GM23338 (cell line): ENCODE measurements at regions not wholly inside any gene's neighbourhood (a gene's known extent, or its start where the extent isn't known, plus 50 kb on each side); places are given as distances from the start of the nearest gene placed in this dataset.
A peak's percentile ranks its signal among the peaks of the same experiment; 100 is the strongest.

Source experiments
- ATAC-seq: fragments of 200-7000 bp; cut with Tn5 transposase; 3 replicates; pipeline ENCODE4 v1.9.1; 2020
- DNase-seq: peaks from one replicate; pipeline ENCODE4 v3.0.0-alpha.2; 2015; ENCODE audit warnings: low spot score
- H2AFZ ChIP-seq: fragments of 200-600 bp; sonication (generic); 2 replicates; pipeline ENCODE4 v1.8.0; 2016; ENCODE audit warnings: antibody characterized with exemption, mild to moderate bottlenecking, moderate library complexity
- H3F3A ChIP-seq: fragments of 200-600 bp; sonication (generic); replicated peaks from 2 replicates; pipeline ENCODE4 v1.8.0; 2017; ENCODE audit warnings: antibody characterized with exemption, mixed run types, low read depth
- H3K27ac ChIP-seq: fragments of 200-600 bp; sonication (generic); 2 replicates; pipeline ENCODE4 v1.6.1; 2016; ENCODE audit warnings: low read depth
- H3K27me3 ChIP-seq: fragments of 200-600 bp; sonication (generic); 2 replicates; pipeline ENCODE4 v1.8.0; 2016; ENCODE audit warnings: mild to moderate bottlenecking, mixed run types, moderate library complexity; ENCODE audit not compliant: insufficient read depth
- H3K36me3 ChIP-seq: fragments of 200-600 bp; sonication (generic); 2 replicates; pipeline ENCODE4 v1.8.0; 2016; ENCODE audit warnings: mild to moderate bottlenecking; ENCODE audit not compliant: insufficient read depth
- H3K4me1 ChIP-seq: fragments of 200-600 bp; sonication (generic); 2 replicates; pipeline ENCODE4 v1.8.0; 2016; ENCODE audit warnings: mild to moderate bottlenecking, moderate library complexity; ENCODE audit not compliant: insufficient read depth
- H3K4me2 ChIP-seq: fragments of 200-600 bp; sonication (generic); 2 replicates; pipeline ENCODE4 v1.7.1; 2017; ENCODE audit warnings: mixed run types
- H3K4me3 ChIP-seq: fragments of 200-600 bp; sonication (generic); 2 replicates; pipeline ENCODE4 v1.6.1; 2016; ENCODE audit warnings: mixed run types
- H3K79me2 ChIP-seq: fragments of 200-600 bp; sonication (generic); replicated peaks from 2 replicates; pipeline ENCODE4 v1.8.0; 2017; ENCODE audit warnings: mild to moderate bottlenecking; ENCODE audit not compliant: insufficient read depth
- H3K9me2 ChIP-seq: fragments of 200-600 bp; sonication (generic); 2 replicates; pipeline ENCODE4 v1.8.0; 2017; ENCODE audit not compliant: insufficient read depth
- H4K20me1 ChIP-seq: fragments of 200-600 bp; sonication (generic); replicated peaks from 2 replicates; pipeline ENCODE4 v1.8.0; 2017; ENCODE audit warnings: mild to moderate bottlenecking; ENCODE audit not compliant: insufficient read depth
- H3K27ac Mint-ChIP-seq: 2 replicates; pipeline ENCODE4 v1.8.0; 2020; ENCODE audit warnings: inconsistent platforms, mild to moderate bottlenecking, moderate library complexity, mixed read lengths
- H3K27me3 Mint-ChIP-seq: 3 replicates; pipeline ENCODE4 v1.8.0; 2022; ENCODE audit warnings: low read depth, mild to moderate bottlenecking, moderate library complexity, mixed read lengths, inconsistent platforms; ENCODE audit not compliant: insufficient read depth, poor library complexity
- H3K36me3 Mint-ChIP-seq: 3 replicates; pipeline ENCODE4 v1.8.0; 2021; ENCODE audit warnings: low read depth, mild to moderate bottlenecking, inconsistent platforms, moderate library complexity, mixed read lengths
- H3K4me1 Mint-ChIP-seq: 3 replicates; pipeline ENCODE4 v1.8.0; 2020; ENCODE audit warnings: mild to moderate bottlenecking, inconsistent platforms, mixed read lengths
- H3K4me3 Mint-ChIP-seq: 3 replicates; pipeline ENCODE4 v1.8.0; 2021; ENCODE audit warnings: moderate library complexity, mild to moderate bottlenecking, inconsistent platforms, mixed read lengths
- H3K9me3 Mint-ChIP-seq: 3 replicates; pipeline ENCODE4 v1.8.0; 2020; ENCODE audit warnings: moderate library complexity, mild to moderate bottlenecking, inconsistent platforms, mixed read lengths
- CREB1 ChIP-seq: fragments of 250-450 bp; sonication (Bioruptor Pico); IDR thresholded peaks from 2 replicates; pipeline ENCODE4 v1.5.0; 2020; ENCODE audit warnings: low read depth, mild to moderate bottlenecking, moderate library complexity
- EZH2 ChIP-seq: fragments of 200-600 bp; sonication (generic); IDR thresholded peaks from one replicate; pipeline ENCODE4 v1.8.0; 2017; ENCODE audit warnings: antibody characterized with exemption, mild to moderate bottlenecking, low read depth; ENCODE audit not compliant: unreplicated experiment
- EZH2phosphoT487 ChIP-seq: fragments of 200-600 bp; sonication (generic); IDR thresholded peaks from one replicate; pipeline ENCODE4 v1.8.1; 2018; ENCODE audit warnings: antibody characterized with exemption; ENCODE audit not compliant: unreplicated experiment
- JUNB ChIP-seq: IDR thresholded peaks from one replicate; pipeline ENCODE4 v1.6.1; 2016; ENCODE audit warnings: antibody characterized with exemption; ENCODE audit not compliant: unreplicated experiment
- NANOG ChIP-seq: IDR thresholded peaks from 2 replicates; pipeline ENCODE4 v1.6.1; 2016; ENCODE audit warnings: antibody characterized with exemption, borderline replicate concordance
- ZNF331 ChIP-seq: fragments of 250-450 bp; sonication (Bioruptor Pico); IDR thresholded peaks from 2 replicates; pipeline ENCODE4 v1.5.0; 2020; ENCODE audit warnings: low read depth, mild to moderate bottlenecking, moderate library complexity
- TF ChIP-seq, protein P1 (sequence below): fragments of 250-450 bp; sonication (Bioruptor Pico); IDR thresholded peaks from 2 replicates; pipeline ENCODE4 v1.5.0; 2020; ENCODE audit warnings: mild to moderate bottlenecking, moderate library complexity
- TF ChIP-seq, protein P2 (sequence below): IDR thresholded peaks from 2 replicates; pipeline ENCODE4 v1.6.1; 2016; ENCODE audit warnings: antibody characterized with exemption
- TF ChIP-seq, protein P3 (sequence below), 2 experiments: fragments of 200-600 bp in 1 of 2; sonication (generic) in 1 of 2; conservative IDR thresholded peaks; 2 replicates each; pipeline versions ENCODE4 v1.5.1 to v1.6.1; 2016 to 2017; ENCODE audit warnings: antibody characterized with exemption in 2 of 2, low read depth in 2 of 2, mild to moderate bottlenecking in 2 of 2, moderate library complexity in 1 of 2

DNA sequence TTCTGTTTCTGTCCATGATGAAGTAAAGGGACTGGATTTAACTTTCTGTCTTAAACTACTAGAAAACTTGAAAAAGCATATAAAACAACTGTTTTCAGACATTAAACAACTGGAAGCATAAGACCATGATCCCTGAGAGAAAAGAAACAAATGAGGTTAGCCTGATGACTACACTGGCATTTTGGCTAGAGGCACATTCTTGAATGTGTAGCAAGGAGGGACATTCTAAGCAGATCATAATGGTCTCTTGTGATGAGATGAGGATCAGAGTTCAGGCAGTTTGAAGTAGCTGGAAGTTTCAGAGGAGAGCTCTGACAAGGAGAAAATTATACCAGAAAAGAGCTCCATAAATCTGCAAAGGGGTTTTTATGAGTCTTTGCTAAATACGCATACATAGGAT lies 75.4 kb downstream of the AASDHPPT start (continued):
- TF ChIP-seq, protein P1, sequence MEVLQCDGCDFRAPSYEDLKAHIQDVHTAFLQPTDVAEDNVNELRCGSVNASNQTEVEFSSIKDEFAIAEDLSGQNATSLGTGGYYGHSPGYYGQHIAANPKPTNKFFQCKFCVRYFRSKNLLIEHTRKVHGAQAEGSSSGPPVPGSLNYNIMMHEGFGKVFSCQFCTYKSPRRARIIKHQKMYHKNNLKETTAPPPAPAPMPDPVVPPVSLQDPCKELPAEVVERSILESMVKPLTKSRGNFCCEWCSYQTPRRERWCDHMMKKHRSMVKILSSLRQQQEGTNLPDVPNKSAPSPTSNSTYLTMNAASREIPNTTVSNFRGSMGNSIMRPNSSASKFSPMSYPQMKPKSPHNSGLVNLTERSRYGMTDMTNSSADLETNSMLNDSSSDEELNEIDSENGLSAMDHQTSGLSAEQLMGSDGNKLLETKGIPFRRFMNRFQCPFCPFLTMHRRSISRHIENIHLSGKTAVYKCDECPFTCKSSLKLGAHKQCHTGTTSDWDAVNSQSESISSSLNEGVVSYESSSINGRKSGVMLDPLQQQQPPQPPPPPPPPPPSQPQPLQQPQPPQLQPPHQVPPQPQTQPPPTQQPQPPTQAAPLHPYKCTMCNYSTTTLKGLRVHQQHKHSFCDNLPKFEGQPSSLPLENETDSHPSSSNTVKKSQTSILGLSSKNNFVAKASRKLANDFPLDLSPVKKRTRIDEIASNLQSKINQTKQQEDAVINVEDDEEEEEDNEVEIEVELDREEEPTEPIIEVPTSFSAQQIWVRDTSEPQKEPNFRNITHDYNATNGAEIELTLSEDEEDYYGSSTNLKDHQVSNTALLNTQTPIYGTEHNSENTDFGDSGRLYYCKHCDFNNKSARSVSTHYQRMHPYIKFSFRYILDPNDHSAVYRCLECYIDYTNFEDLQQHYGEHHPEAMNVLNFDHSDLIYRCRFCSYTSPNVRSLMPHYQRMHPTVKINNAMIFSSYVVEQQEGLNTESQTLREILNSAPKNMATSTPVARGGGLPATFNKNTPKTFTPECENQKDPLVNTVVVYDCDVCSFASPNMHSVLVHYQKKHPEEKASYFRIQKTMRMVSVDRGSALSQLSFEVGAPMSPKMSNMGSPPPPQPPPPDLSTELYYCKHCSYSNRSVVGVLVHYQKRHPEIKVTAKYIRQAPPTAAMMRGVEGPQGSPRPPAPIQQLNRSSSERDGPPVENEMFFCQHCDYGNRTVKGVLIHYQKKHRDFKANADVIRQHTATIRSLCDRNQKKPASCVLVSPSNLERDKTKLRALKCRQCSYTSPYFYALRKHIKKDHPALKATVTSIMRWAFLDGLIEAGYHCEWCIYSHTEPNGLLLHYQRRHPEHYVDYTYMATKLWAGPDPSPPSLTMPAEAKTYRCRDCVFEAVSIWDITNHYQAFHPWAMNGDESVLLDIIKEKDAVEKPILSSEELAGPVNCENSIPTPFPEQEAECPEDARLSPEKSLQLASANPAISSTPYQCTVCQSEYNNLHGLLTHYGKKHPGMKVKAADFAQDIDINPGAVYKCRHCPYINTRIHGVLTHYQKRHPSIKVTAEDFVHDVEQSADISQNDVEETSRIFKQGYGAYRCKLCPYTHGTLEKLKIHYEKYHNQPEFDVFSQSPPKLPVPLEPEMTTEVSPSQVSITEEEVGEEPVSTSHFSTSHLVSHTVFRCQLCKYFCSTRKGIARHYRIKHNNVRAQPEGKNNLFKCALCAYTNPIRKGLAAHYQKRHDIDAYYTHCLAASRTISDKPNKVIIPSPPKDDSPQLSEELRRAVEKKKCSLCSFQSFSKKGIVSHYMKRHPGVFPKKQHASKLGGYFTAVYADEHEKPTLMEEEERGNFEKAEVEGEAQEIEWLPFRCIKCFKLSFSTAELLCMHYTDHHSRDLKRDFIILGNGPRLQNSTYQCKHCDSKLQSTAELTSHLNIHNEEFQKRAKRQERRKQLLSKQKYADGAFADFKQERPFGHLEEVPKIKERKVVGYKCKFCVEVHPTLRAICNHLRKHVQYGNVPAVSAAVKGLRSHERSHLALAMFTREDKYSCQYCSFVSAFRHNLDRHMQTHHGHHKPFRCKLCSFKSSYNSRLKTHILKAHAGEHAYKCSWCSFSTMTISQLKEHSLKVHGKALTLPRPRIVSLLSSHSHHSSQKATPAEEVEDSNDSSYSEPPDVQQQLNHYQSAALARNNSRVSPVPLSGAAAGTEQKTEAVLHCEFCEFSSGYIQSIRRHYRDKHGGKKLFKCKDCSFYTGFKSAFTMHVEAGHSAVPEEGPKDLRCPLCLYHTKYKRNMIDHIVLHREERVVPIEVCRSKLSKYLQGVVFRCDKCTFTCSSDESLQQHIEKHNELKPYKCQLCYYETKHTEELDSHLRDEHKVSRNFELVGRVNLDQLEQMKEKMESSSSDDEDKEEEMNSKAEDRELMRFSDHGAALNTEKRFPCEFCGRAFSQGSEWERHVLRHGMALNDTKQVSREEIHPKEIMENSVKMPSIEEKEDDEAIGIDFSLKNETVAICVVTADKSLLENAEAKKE = no peak
- no peak for TF ChIP-seq CREB1 (CRISPR knock-in tag)
- TF ChIP-seq JUNB = no peak

DNA sequence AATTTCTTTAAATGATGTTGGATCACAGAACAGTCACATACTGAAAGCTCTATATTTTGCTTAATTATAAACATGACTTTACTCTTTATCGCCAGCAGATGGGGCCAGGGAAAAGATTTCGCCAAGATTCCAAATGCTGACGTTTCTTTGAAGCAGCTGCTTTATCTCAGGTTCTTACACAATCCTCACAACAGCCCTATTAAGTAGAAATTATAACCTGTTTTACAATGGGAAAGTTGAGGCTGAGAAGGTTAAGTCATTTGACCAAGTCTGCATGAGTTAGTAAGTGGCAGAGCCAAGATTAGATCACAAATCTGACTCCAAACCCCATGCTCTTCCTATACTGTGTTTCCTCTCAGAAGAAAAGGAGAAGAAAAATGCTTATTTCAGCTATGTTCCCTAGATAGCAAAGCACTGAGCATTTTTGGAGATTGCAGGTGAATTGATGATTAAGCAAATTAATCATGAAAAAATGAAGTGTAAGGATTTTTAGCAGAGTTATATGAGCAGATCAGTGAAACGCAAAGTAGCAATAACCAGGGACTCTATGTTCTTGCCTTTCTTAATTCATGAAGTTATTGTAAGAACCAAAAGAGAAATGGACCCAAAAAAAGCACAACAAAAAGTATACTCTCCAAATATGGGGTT lies 79.0 kb downstream of the AASDHPPT start:
- H3K27me3 Mint-ChIP-seq = no peaks in the 10 kb centered on the region
- H2AFZ ChIP-seq = no peak overlapping the region

More for the DNA sequence above, 79.0 kb downstream of the AASDHPPT start:
- peaks cover 2% of the 10 kb centered on the region; the same call in 1 of the 2 replicates for H3K9me2 ChIP-seq
- no peak overlapping the region for H3K4me2 ChIP-seq
- Mint-ChIP-seq H3K36me3 (peaks cover 3% of the 10 kb centered on the region; the same call in 1 of the 3 replicates), H3K9me3 (peaks cover under 1% of the 10 kb centered on the region; the same call in 1 of the 3 replicates), H3K4me3 (no peak overlapping the region), H3K4me1 (no peaks in the 10 kb centered on the region), H3K27ac (no peak overlapping the region)
- H3K36me3 ChIP-seq = no peaks in the 10 kb centered on the region
- no peaks in the 10 kb centered on the region for H3K27me3 ChIP-seq
- peak; percentile 72 for DNase-seq
- H4K20me1 ChIP-seq = no peaks in the 10 kb centered on the region
- H3K79me2 ChIP-seq = no peaks in the 10 kb centered on the region
- no peaks in the 10 kb centered on the region for H3K4me1 ChIP-seq
- no peak overlapping the region for H3K4me3 ChIP-seq
- peak; percentile 61 for ATAC-seq
- no peak overlapping the region for H3K27ac ChIP-seq
- H3F3A ChIP-seq = no peaks in the 10 kb centered on the region
- TF ChIP-seq NANOG = no peak
- no peak for TF ChIP-seq ZNF331 (CRISPR knock-in tag)
- TF ChIP-seq, protein P2, sequence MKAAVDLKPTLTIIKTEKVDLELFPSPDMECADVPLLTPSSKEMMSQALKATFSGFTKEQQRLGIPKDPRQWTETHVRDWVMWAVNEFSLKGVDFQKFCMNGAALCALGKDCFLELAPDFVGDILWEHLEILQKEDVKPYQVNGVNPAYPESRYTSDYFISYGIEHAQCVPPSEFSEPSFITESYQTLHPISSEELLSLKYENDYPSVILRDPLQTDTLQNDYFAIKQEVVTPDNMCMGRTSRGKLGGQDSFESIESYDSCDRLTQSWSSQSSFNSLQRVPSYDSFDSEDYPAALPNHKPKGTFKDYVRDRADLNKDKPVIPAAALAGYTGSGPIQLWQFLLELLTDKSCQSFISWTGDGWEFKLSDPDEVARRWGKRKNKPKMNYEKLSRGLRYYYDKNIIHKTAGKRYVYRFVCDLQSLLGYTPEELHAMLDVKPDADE = no peak
- TF ChIP-seq CREB1 (CRISPR knock-in tag) = no peak
- no peak for TF ChIP-seq EZH2
- TF ChIP-seq, protein P3, sequence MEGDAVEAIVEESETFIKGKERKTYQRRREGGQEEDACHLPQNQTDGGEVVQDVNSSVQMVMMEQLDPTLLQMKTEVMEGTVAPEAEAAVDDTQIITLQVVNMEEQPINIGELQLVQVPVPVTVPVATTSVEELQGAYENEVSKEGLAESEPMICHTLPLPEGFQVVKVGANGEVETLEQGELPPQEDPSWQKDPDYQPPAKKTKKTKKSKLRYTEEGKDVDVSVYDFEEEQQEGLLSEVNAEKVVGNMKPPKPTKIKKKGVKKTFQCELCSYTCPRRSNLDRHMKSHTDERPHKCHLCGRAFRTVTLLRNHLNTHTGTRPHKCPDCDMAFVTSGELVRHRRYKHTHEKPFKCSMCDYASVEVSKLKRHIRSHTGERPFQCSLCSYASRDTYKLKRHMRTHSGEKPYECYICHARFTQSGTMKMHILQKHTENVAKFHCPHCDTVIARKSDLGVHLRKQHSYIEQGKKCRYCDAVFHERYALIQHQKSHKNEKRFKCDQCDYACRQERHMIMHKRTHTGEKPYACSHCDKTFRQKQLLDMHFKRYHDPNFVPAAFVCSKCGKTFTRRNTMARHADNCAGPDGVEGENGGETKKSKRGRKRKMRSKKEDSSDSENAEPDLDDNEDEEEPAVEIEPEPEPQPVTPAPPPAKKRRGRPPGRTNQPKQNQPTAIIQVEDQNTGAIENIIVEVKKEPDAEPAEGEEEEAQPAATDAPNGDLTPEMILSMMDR (conservative IDR thresholded peaks at IDR 0.05; ENCODE audit: low read depth in 2 of 2) = peak; percentile 67 to 71
- no peak for TF ChIP-seq EZH2phosphoT487
